ENCODE measurements at regions not wholly inside any gene's neighbourhood (a gene's known extent, or its start where the extent isn't known, plus 50 kb on each side); places are given as distances from the start of the nearest gene placed in this dataset.

GRCh38 chr5:15014809-15015208 is 143.2 kb upstream of the ANKH start:
- no peak for TF ChIP-seq CTCF (conservative IDR thresholded peaks at IDR 0.05)
- no peak overlapping the region for H3K27ac ChIP-seq

- no peak overlapping the region for H3K27ac ChIP-seq
- TF ChIP-seq CTCF (conservative IDR thresholded peaks at IDR 0.05), result peak; percentile 78
Observed at GRCh38 chr5:15013654-15014463, 142.3 kb upstream of the ANKH start.

- no peak for TF ChIP-seq CTCF (conservative IDR thresholded peaks at IDR 0.05)
- H3K27ac ChIP-seq, result peak overlapping the region; percentile 77; the same call in 1 of the 2 replicates
Observed at GRCh38 chr5:15012061-15012460, 140.5 kb upstream of the ANKH start.

- peak overlapping the region; percentile 77 for H3K27ac ChIP-seq
- TF ChIP-seq CTCF (conservative IDR thresholded peaks at IDR 0.05), result no peak
Observed at GRCh38 chr5:15010936-15011335, 139.4 kb upstream of the ANKH start.

GRCh38 chr5:15009420-15009819 is 137.8 kb upstream of the ANKH start:
- H3K27ac ChIP-seq, result peak overlapping the region; percentile 77
- TF ChIP-seq CTCF (conservative IDR thresholded peaks at IDR 0.05), result no peak

- H3K27ac ChIP-seq, result peak overlapping the region; percentile 77
- TF ChIP-seq CTCF (conservative IDR thresholded peaks at IDR 0.05), result no peak
Observed at GRCh38 chr5:15008921-15009320, 137.3 kb upstream of the ANKH start.

- TF ChIP-seq CTCF (conservative IDR thresholded peaks at IDR 0.05), result no peak
- H3K27ac ChIP-seq, result peak overlapping the region; percentile 77
Observed at GRCh38 chr5:15008476-15008875, 136.9 kb upstream of the ANKH start.

All from VCaP (cell line).